ENCODE measurements at regions not wholly inside any gene's neighbourhood (a gene's known extent, or its start where the extent isn't known, plus 50 kb on each side); places are given as distances from the start of the nearest gene placed in this dataset.

GRCh38 chr2:118272391-118272790 is 184.1 kb downstream of the INSIG2 start:
- Mint-ChIP-seq H3K9me3 (ENCODE audit: low read depth) (no peaks in the 10 kb centered on the region), H3K4me3 (no peak overlapping the region), H3K4me1 (no peaks in the 10 kb centered on the region), H3K27ac (no peak overlapping the region), H3K27me3 (peaks cover 2% of the 10 kb centered on the region), H3K36me3 (no peaks in the 10 kb centered on the region)
- CTCF ChIA-PET = interaction anchor here (1.0 to 1.7 kb wide), 2 partner anchors 50 to 226 kb away, joined by 3 read pairs; no protein-coding TSS in a partner anchor
- no peak for DNase-seq
- ATAC-seq = no peak

- Mint-ChIP-seq H3K36me3 (no peaks in the 10 kb centered on the region), H3K27me3 (peaks cover 2% of the 10 kb centered on the region), H3K4me3 (no peak overlapping the region), H3K27ac (no peak overlapping the region), H3K9me3 (ENCODE audit: low read depth) (no peaks in the 10 kb centered on the region), H3K4me1 (no peaks in the 10 kb centered on the region)
- DNase-seq = no peak
- no peak for ATAC-seq
- CTCF ChIA-PET = no interaction called here
Observed at GRCh38 chr2:118269408-118270051, 181.3 kb downstream of the INSIG2 start.

GRCh38 chr2:118268268-118268667 is 180.0 kb downstream of the INSIG2 start:
- no peaks in the 10 kb centered on the region for H3K4me1 Mint-ChIP-seq
- ATAC-seq (no peak), DNase-seq (no peak)
- no peak overlapping the region for H3K27ac Mint-ChIP-seq
- no peaks in the 10 kb centered on the region for H3K9me3 Mint-ChIP-seq (ENCODE audit: low read depth)
- CTCF ChIA-PET = interaction anchor here (0.9 kb wide), 1 partner anchor 45 kb away, joined by 3 read pairs; no protein-coding TSS in a partner anchor
- peaks cover 2% of the 10 kb centered on the region for H3K27me3 Mint-ChIP-seq
- H3K4me3 Mint-ChIP-seq = no peak overlapping the region
- H3K36me3 Mint-ChIP-seq = no peaks in the 10 kb centered on the region

GRCh38 chr2:118265873-118266455 is 177.7 kb downstream of the INSIG2 start:
- no peaks in the 10 kb centered on the region for H3K27me3 Mint-ChIP-seq
- DNase-seq (no peak), ATAC-seq (no peak)
- H3K4me3 Mint-ChIP-seq = no peak overlapping the region
- no peaks in the 10 kb centered on the region for H3K4me1 Mint-ChIP-seq
- CTCF ChIA-PET = no interaction called here
- no peaks in the 10 kb centered on the region for H3K9me3 Mint-ChIP-seq (ENCODE audit: low read depth)
- H3K36me3 Mint-ChIP-seq = no peaks in the 10 kb centered on the region
- no peak overlapping the region for H3K27ac Mint-ChIP-seq

- CTCF ChIA-PET = no interaction called here
- Mint-ChIP-seq H3K9me3 (ENCODE audit: low read depth) (no peaks in the 10 kb centered on the region), H3K36me3 (no peaks in the 10 kb centered on the region), H3K27me3 (no peaks in the 10 kb centered on the region), H3K4me3 (no peak overlapping the region), H3K27ac (no peak overlapping the region), H3K4me1 (no peaks in the 10 kb centered on the region)
- DNase-seq = no peak
- ATAC-seq = no peak
Observed at GRCh38 chr2:118264232-118264990, 176.1 kb downstream of the INSIG2 start.

GRCh38 chr2:118257696-118258095 is 169.4 kb downstream of the INSIG2 start:
- Mint-ChIP-seq H3K4me3 (no peak overlapping the region), H3K27me3 (peaks cover 25% of the 10 kb centered on the region), H3K9me3 (ENCODE audit: low read depth) (no peaks in the 10 kb centered on the region), H3K4me1 (no peaks in the 10 kb centered on the region), H3K27ac (no peak overlapping the region), H3K36me3 (no peaks in the 10 kb centered on the region)
- CTCF ChIA-PET = no interaction called here
- ATAC-seq (no peak), DNase-seq (no peak)

GRCh38 chr2:118255771-118256372 is 167.6 kb downstream of the INSIG2 start:
- ATAC-seq = no peak
- no peaks in the 10 kb centered on the region for H3K9me3 Mint-ChIP-seq (ENCODE audit: low read depth)
- H3K27ac Mint-ChIP-seq = no peak overlapping the region
- CTCF ChIA-PET = no interaction called here
- no peak for DNase-seq
- no peaks in the 10 kb centered on the region for H3K4me1 Mint-ChIP-seq
- no peaks in the 10 kb centered on the region for H3K36me3 Mint-ChIP-seq
- peaks cover 28% of the 10 kb centered on the region for H3K27me3 Mint-ChIP-seq
- no peak overlapping the region for H3K4me3 Mint-ChIP-seq

- CTCF ChIA-PET = no interaction called here
- Mint-ChIP-seq H3K4me3 (no peak overlapping the region), H3K27ac (no peak overlapping the region), H3K9me3 (ENCODE audit: low read depth) (no peaks in the 10 kb centered on the region), H3K27me3 (peaks cover 28% of the 10 kb centered on the region), H3K36me3 (no peaks in the 10 kb centered on the region), H3K4me1 (no peaks in the 10 kb centered on the region)
- DNase-seq (no peak), ATAC-seq (no peak)
Observed at GRCh38 chr2:118255301-118255700, 167.0 kb downstream of the INSIG2 start.

GRCh38 chr2:118254116-118254515 is 165.8 kb downstream of the INSIG2 start:
- peaks cover 32% of the 10 kb centered on the region for H3K27me3 Mint-ChIP-seq
- H3K4me3 Mint-ChIP-seq = no peak overlapping the region
- CTCF ChIA-PET = no interaction called here
- H3K36me3 Mint-ChIP-seq = no peaks in the 10 kb centered on the region
- ATAC-seq (no peak), DNase-seq (no peak)
- peaks cover 1% of the 10 kb centered on the region for H3K4me1 Mint-ChIP-seq
- no peaks in the 10 kb centered on the region for H3K9me3 Mint-ChIP-seq (ENCODE audit: low read depth)
- no peak overlapping the region for H3K27ac Mint-ChIP-seq

- CTCF ChIA-PET = no interaction called here
- Mint-ChIP-seq H3K9me3 (ENCODE audit: low read depth) (no peaks in the 10 kb centered on the region), H3K27ac (no peak overlapping the region), H3K27me3 (peaks cover 14% of the 10 kb centered on the region), H3K4me3 (no peak overlapping the region), H3K36me3 (no peaks in the 10 kb centered on the region), H3K4me1 (peaks cover 1% of the 10 kb centered on the region)
- ATAC-seq (no peak), DNase-seq (no peak)
Observed at GRCh38 chr2:118251427-118251826, 163.2 kb downstream of the INSIG2 start.

- Mint-ChIP-seq H3K4me1 (peaks cover 1% of the 10 kb centered on the region), H3K4me3 (no peak overlapping the region), H3K9me3 (ENCODE audit: low read depth) (no peaks in the 10 kb centered on the region), H3K27ac (no peak overlapping the region), H3K36me3 (no peaks in the 10 kb centered on the region), H3K27me3 (peaks cover 16% of the 10 kb centered on the region)
- CTCF ChIA-PET = no interaction called here
- DNase-seq = no peak
- no peak for ATAC-seq
Observed at GRCh38 chr2:118250463-118250862, 162.2 kb downstream of the INSIG2 start.

- ATAC-seq (no peak), DNase-seq (no peak)
- peaks cover 1% of the 10 kb centered on the region for H3K4me1 Mint-ChIP-seq
- H3K9me3 Mint-ChIP-seq (ENCODE audit: low read depth) = no peaks in the 10 kb centered on the region
- H3K36me3 Mint-ChIP-seq = no peaks in the 10 kb centered on the region
- no peak overlapping the region for H3K4me3 Mint-ChIP-seq
- H3K27ac Mint-ChIP-seq = no peak overlapping the region
- CTCF ChIA-PET = no interaction called here
- peaks cover 13% of the 10 kb centered on the region for H3K27me3 Mint-ChIP-seq
Observed at GRCh38 chr2:118250001-118250400, 161.7 kb downstream of the INSIG2 start.

- no peak for DNase-seq
- no peak for ATAC-seq
- CTCF ChIA-PET = no interaction called here
- no peaks in the 10 kb centered on the region for H3K36me3 Mint-ChIP-seq
- H3K4me3 Mint-ChIP-seq = no peak overlapping the region
- peaks cover 13% of the 10 kb centered on the region for H3K27me3 Mint-ChIP-seq
- H3K4me1 Mint-ChIP-seq = peaks cover 1% of the 10 kb centered on the region
- no peak overlapping the region for H3K27ac Mint-ChIP-seq
- no peaks in the 10 kb centered on the region for H3K9me3 Mint-ChIP-seq (ENCODE audit: low read depth)
Observed at GRCh38 chr2:118249531-118249930, 161.3 kb downstream of the INSIG2 start.

GRCh38 chr2:118246726-118247125 is 158.5 kb downstream of the INSIG2 start:
- ATAC-seq (no peak), DNase-seq (no peak)
- H3K27ac Mint-ChIP-seq = no peak overlapping the region
- H3K27me3 Mint-ChIP-seq = peaks cover 15% of the 10 kb centered on the region
- H3K36me3 Mint-ChIP-seq = no peaks in the 10 kb centered on the region
- H3K9me3 Mint-ChIP-seq (ENCODE audit: low read depth) = no peaks in the 10 kb centered on the region
- H3K4me3 Mint-ChIP-seq = no peak overlapping the region
- H3K4me1 Mint-ChIP-seq = peaks cover 1% of the 10 kb centered on the region
- CTCF ChIA-PET = no interaction called here
